Posterior cingulate gyrus (tissue), 11 donors: ENCODE measurements at regions not wholly inside any gene's neighbourhood (a gene's known extent, or its start where the extent isn't known, plus 50 kb on each side); places are given as distances from the start of the nearest gene placed in this dataset.
"Not testable (repeated sequence)": the region's sequence is repeated elsewhere in the genome, so short reads cannot be mapped to it uniquely, and the experiment has no call there.

ENCODE experiments used
- DNase-seq, 10 donors: peaks; one replicate each; pipeline versions ENCODE4 v3.0.0 to v3.0.0-alpha.2; 2020 to 2021; ENCODE audit warnings: mixed read lengths in 3 of 10
- intact Hi-C: fragments of 100-400 bp; cut with DNase I; formaldehyde crosslinking; loops from one replicate; pipeline ENCODE4 v1.15.1; 2023

DNA sequence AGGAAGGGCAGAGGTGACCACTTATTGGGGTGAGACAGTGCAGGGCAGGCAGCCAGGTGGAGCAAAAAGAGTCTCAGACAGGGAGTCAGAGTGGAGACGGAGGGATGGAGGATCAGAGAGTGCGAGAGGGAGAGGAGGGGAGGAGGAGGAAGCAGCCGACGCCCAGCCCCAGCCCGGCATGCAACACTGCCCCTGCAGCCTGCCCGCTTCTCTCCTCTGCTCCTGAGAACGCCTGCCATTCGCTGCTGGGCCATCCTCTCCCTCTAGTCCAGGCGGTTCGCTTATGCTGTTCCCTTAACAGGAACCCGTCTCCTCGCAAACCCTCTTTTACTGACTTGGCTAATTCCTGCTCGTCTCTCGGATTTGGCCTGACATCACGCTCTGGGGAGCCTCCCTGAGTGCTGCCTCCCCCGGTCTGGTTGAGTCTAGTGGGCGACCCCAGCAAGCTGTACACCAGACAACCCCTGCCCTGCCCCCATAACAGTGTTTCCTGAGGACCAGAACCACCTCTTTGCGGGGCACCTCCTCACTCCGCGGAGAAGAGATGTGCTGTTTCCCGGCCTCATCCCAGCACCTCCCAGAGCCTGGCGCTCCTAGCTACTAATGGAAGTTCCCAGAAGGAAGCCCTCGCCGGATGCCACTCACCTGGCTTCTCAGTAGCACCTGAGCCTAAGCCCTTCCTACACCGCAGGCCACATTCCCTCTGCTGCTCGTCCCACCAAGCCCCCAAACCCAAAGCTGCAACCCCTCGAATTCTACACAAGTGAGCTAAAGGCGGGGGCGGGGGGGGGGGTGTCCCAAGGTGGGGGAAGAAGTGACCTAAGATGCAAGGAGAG is 61.2 kb upstream of the CCL1 start:
- no peak for DNase-seq
- intact Hi-C loops: loop anchor here (10.0 kb wide), 2 partner anchors 471 to 561 kb away; partner anchors contain the start of gene LIG3

- intact Hi-C loops: loop anchor here (10.0 kb wide), 2 partner anchors 471 to 561 kb away; partner anchors contain the start of gene LIG3
- not testable (repeated sequence) for DNase-seq
Observed at GRCh38 chr17:34423315-34423714, 60.3 kb upstream of the CCL1 start.

DNA sequence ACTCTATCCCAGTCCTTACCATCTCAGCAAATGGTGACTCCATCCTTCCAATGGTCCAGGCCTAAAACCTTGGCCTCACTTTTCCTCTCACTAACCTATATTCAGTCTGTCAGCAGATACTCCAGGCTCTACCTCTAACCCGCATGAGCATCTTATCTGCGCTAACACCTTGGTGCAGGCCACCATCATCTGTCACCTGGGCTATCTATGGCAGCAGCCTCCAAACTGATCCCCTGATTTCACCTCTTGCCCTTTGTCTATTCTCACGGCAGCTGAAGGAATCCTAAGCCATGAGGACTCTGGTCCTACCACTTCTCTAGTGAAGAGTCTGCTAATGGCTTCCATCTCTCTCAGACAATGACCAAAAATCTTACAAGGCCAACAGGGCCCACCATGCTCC is 57.9 kb upstream of the CCL1 start:
- intact Hi-C loops: loop anchor here (1.0 to 10.0 kb wide), 4 partner anchors 216 to 698 kb away; partner anchors contain the start of genes LIG3 and RAD51D
- DNase-seq: no peak

DNA sequence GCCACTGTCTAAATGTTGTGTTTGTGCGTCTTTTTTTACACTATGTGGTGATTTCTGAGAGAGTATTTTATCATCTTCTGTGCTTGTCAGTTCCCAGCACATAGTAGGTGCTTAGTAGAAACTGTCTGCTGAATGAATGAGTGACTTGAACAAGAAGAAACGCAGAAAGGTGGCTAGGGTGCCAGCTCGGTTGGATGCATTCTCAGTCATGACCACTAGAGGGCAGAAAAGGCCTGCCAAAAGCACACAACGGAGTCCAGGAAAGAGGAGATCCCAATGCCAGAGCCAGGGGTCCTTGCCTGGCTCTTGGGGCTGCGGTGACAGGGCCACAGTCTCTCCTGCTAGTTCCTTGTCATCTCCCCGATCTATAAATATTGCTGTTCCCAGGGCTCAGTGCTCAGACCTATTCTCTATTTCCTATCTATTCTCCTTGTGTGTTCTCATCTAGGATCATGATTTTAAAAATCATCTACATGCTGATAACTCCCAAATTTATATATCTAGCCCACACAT is 57.3 kb upstream of the CCL1 start:
- DNase-seq: peak; percentile 52 to 94 (median 76)
- intact Hi-C loops: loop anchor here (1.0 to 10.0 kb wide), 4 partner anchors 216 to 699 kb away; partner anchors contain the start of genes LIG3 and RAD51D

DNA sequence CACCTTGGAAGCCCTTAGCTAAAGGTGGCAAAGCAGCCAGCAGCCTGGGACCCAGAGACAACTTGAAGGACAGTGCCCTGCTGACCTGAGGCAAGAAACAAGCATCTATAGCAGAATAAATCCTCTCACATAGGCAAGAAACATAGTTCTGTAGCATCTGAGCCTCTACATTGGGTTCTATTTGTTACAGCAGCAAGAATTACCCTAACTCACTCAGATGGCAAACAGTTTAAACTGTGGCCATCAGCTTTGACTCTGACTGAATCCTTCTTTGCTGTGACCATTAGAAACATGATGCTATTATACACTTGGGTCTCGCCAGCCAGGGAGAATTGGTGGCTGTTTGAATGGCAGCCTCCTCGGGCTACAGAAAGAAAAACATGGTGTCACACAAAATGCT is 53.1 kb upstream of the CCL1 start:
- no peak for DNase-seq
- intact Hi-C loops: no loop called here

DNA sequence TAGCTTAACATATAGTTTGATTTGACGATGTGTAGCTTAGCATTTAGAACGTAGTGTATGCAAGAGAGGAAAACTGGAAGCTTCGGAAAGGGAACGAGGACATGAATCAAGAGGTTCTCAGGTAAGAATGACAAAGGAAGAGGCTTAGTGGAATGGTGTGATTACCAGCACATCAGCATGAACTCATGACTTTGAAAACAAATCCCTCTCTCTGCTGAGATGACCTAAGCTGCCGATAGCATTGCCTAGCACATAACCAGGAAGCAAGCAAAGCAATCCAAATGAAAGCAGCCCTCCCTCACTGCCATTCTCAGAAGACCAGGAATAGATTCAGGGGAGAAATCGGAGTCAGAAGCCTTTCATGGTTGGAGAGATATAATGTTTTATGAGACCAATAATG is 51.3 kb upstream of the CCL1 start:
- no peak for DNase-seq
- intact Hi-C loops: no loop called here

GRCh38 chr17:34413443-34414119 is 50.5 kb upstream of the CCL1 start:
- DNase-seq: peak in 7 of 10 donors; percentile 32 to 90 (median 66)
- intact Hi-C loops: no loop called here

- intact Hi-C loops: no loop called here
Observed at GRCh38 chr17:34412965-34413441, 50.0 kb upstream of the CCL1 start.

More at GRCh38 chr17:34412965-34413441, 50.0 kb upstream of the CCL1 start:
- DNase-seq: no peak
